Skeletal muscle cell (primary cell): ENCODE measurements at regions not wholly inside any gene's neighbourhood (a gene's known extent, or its start where the extent isn't known, plus 50 kb on each side); places are given as distances from the start of the nearest gene placed in this dataset.
A peak's percentile ranks its signal among the peaks of the same experiment; 100 is the strongest.
"Not testable (repeated sequence)": the region's sequence is repeated elsewhere in the genome, so short reads cannot be mapped to it uniquely, and the experiment has no call there.

Source experiments
- DNase-seq: peaks from one replicate; pipeline ENCODE4 v3.0.0-alpha.2; 2010; ENCODE audit warnings: low read depth
- H3K4me3 ChIP-seq: 2 replicates; pipeline ENCODE4 v1.5.1; 2011; ENCODE audit warnings: low read depth, mild to moderate bottlenecking, control low read depth, low read length, moderate library complexity

- H3K4me3 ChIP-seq, result no peak overlapping the region
- DNase-seq, result no peak
These were observed 373.6 kb downstream of the MBD2 start for GRCh38 chr18:53850902-53851301.

DNA sequence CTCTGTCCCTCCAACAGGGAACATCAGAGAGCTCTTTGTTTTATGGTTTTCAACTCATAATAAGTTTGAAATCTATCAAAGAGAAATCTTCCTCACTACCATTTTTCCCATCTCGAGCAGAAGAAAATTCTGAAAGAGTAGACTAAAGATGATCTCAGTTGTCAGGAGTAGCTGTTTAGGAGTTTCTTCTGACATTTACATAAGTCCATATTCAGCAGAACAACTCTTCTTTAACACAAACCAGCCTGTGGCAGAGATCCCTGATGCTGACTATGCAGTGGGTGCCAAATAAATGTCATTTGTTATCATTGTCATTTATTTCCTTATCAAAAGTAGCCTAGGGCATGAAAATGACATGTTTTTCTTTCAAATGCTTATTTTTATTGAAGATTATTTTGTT lies 380.7 kb downstream of the MBD2 start:
- no peak overlapping the region for H3K4me3 ChIP-seq

GRCh38 chr18:53843113-53843760 lies 381.2 kb downstream of the MBD2 start:
- no peak for DNase-seq
- no peak overlapping the region for H3K4me3 ChIP-seq

More for the DNA sequence above, 380.7 kb downstream of the MBD2 start:
- DNase-seq, result no peak

DNA sequence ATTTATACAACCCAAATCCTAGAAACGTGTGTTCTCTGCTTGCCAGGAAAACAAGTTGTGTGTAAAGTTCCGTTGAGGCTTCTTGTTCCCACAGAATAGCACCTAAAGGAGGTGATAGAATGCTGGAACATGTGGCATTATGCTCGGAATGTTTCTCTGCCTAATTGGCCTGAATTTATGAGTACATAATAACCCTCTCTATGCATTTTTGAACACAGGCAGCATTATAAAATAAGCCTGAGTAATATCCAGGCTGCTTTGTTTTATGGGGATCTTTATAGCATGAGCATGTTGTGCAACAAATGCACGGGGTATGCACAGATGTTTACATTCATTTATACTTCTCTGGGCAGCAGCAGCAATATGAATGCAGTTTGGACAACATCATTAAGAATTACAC lies 385.7 kb downstream of the MBD2 start:
- no peak overlapping the region for H3K4me3 ChIP-seq
- DNase-seq, result no peak

- DNase-seq, H3K4me3 ChIP-seq: not testable (repeated sequence)
These were observed 403.3 kb downstream of the MBD2 start for GRCh38 chr18:53821141-53821540.

DNA sequence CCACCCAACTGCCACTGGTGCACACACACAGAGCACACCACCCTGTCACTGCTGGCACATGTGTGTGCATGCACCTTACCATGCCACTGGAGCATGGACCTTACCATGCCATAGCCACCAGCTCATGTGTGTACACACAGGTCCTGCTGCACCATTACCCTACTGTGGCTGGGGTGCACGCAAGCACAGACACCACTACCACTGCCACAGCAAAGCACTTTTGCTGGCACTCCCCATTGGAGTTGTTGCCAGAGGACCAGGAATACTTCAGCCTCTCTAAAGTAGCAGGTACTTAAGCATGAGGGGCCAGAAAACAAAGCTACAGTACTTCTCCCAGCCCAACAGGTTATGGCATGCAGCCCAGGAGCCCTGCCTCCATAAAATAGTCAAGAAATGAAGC lies 404.8 kb downstream of the MBD2 start:
- H3K4me3 ChIP-seq, result no peak overlapping the region
- DNase-seq, result no peak

DNA sequence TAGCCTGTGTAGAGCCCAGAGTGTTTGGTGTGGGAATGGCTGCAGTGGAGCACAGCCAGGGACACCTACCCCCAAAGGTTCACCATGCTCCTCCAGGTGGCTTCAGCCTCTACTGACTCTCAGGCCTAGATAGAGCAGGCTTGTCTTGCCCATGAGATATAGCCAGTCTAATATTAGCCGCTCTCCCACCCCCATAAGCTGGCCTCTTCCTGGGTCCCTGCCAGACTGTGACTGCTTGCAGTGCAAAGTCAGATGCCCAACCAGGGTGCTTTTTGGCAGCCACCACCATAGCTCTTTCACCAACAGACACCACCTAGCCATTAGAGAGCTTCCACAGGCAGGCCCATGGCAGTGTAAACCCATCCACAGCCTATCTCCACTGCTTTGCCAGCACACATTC lies 405.3 kb downstream of the MBD2 start:
- DNase-seq, result no peak

GRCh38 chr18:53817976-53818950 lies 406.2 kb downstream of the MBD2 start:
- no peak overlapping the region for H3K4me3 ChIP-seq
- no peak for DNase-seq

More for the DNA sequence above, 405.3 kb downstream of the MBD2 start:
- H3K4me3 ChIP-seq, result no peak overlapping the region

- H3K4me3 ChIP-seq, result no peak overlapping the region
- DNase-seq, result no peak
These were observed 424.3 kb downstream of the MBD2 start for GRCh38 chr18:53800171-53800570.

DNA sequence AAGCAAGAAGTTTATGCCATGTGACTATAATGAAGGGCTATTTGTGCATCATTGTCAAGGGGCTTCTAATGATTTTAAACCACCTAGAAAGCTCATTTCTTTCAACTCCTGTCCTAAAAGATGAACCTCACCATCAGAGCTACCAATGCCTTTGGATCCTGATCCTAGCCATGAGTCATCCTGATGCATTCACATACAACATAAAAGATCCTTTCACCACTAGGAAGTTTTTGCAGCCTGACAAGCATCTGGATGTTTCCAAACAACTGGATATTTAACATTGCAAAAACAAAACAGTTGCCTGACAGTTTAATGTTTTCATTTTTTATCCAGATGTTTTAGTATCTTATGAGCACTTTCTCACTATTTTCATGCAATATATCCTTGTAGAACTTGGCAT lies 425.3 kb downstream of the MBD2 start:
- H3K4me3 ChIP-seq, result no peak overlapping the region
- DNase-seq, result peak; percentile 54

DNA sequence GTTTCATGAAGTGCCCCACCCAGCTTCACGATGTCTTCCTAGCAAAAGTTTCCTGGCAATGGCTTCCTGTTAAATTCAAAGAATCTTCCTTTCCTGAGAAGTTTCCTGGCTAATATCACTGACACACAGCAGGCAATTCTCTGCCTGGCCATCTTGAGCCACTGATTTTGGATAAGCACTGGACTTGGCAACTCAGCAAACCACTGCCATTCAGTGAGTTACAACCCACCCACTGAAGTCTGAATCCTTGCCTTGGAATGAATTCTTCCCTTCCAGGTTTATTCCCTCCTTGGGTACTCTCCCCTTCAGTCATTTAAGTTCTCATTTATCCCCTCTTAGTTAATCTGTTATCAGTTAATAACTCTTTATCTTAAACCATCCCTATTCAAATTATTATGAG lies 426.0 kb downstream of the MBD2 start:
- no peak overlapping the region for H3K4me3 ChIP-seq
- DNase-seq, result no peak

DNA sequence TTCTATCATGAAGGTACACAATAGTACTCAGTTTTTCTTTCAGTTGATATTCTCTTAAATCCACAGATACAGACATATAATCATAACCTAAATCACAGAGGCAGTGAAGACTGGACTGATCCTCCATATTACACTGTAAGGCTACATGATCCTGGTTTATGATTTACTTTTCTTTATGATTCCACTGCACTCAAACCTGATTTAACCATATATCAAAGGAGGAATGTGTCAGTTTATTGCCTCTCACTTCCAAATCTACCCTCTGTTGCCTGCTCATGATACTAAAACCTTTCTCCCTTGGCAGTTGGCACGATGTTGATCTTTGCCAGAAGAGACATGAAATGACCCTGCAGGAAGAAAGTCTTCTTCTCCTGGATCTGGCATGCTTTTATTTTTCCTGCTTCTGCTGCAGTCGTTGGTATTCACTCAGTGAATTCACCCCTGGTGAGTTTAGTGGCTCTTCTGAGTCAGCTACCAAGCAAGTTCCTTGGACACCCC lies 426.4 kb downstream of the MBD2 start:
- no peak for DNase-seq

GRCh38 chr18:53796040-53796729 lies 428.3 kb downstream of the MBD2 start:
- H3K4me3 ChIP-seq, result no peak overlapping the region
- DNase-seq, result peak; percentile 87

More for the DNA sequence above, 426.4 kb downstream of the MBD2 start:
- no peak overlapping the region for H3K4me3 ChIP-seq

DNA sequence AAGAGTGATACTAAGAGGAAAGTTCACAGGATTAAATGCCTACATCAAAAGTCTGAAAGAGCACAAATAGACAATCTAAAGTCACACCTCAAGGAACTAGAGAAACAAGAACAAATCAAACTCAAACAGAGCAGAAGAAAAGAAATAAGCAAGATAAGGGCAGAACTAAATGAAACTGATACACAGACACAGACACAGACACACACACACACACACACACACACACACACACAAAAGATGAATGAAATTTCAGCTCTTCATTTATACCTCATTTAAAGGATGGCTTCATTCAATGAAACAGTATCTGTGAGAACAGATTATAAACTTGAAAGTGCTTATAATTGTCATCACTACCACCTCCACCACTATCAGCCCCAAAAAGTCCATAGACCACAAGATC lies 428.9 kb downstream of the MBD2 start:
- no peak for DNase-seq
- no peak overlapping the region for H3K4me3 ChIP-seq

GRCh38 chr18:53795061-53795460 lies 429.4 kb downstream of the MBD2 start:
- peak; percentile 37 for DNase-seq
- no peak overlapping the region for H3K4me3 ChIP-seq

DNA sequence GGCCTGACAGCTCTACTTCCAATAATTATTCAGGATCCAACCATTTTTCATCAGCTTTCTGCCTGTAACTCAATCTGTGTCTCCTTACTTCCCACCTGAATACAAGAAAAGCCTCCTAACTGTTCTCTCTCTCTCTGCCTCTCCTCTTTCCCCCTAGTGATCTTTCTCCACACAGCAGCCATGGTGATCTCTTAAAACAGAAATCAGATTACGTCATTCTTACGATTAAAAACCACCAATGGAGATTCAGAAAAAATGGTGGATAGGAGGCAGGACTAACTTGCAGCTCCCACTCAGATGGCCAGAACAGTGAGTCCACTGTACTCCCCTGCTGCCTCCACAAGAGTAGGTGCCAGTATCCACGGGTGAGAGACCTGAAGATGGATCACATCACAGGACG lies 431.7 kb downstream of the MBD2 start:
- DNase-seq, result no peak
- no peak overlapping the region for H3K4me3 ChIP-seq

DNA sequence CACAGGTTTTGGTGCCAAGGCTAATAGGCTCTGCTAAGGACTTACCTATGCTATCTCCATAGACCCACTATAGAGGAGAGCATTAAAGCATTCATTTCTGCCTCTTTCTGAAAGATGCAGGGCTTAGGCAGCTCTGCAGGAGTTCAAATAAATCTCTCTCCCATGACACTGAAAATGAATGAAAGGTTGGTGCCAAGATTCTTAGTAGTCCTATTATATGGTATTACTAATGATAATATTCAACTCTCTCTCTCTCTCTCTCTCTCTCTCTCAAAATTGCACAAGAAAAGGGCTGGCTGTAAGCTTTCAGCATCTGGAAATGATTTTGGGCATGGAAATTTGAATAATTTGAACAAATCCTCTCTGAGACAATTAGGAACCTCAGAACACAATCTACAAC lies 433.7 kb downstream of the MBD2 start:
- no peak overlapping the region for H3K4me3 ChIP-seq
- peak; percentile 25 for DNase-seq

DNA sequence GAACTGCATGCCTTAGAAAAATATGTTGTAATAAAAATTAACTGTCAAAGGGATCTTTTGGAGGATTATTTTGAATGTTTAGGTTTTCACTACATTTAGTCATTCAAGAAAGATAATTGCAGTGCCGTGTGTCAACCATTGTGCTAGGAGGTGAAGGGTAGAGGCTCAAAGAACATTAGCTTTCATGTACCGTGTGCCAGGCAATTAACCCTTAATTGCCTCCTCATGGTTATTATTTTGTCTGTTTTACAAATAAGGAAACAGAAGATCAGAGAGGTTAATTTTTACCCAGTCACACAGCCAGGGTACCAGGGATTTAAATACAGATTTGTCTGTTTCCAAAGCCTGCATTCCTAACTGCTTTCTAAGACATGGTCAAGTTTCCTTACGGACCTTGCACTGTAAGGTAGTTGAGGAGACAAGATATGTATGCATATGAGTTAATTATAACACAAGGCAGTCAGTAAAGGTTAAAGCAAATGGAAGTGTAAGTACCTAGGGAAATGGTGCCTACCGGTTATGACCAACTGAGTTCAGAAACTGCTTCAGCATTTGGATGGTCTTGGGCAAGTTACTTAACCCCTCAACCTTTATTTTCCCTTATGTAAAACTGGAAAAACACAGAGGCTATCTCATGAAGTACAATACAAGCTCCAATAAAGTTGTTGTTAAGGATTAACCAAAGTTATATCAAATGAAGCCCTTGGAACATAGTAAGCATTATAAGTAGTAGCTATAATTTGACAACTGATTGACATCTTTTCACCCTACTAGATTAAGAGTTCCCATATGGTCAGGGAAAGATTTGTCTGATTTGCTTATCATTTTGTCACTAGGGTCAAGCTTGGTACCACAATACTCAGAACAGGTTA lies 434.9 kb downstream of the MBD2 start:
- DNase-seq, result no peak
- no peak overlapping the region for H3K4me3 ChIP-seq

DNA sequence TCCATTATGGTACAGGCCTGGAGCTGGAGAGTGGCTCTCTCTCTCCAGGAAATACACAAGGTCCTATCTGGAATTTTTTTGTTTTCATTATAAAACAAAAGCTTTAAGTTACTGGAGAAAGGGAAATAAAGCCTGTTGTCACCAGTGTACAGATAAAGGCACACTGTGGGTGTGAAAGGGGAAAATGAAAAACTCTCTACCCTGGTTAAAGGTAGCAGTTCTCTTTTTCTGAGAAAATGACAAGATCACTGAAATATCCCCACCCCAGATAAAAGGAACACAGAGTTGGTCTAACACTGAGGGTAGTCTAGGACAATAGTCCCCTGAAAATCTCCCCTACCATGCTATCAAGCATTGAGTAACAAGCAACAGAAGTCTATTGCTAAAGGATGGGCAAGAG lies 438.7 kb downstream of the MBD2 start:
- DNase-seq, result no peak
- no peak overlapping the region for H3K4me3 ChIP-seq
